22Rv1 (cell line): ENCODE measurements at regions not wholly inside any gene's neighbourhood (a gene's known extent, or its start where the extent isn't known, plus 50 kb on each side); places are given as distances from the start of the nearest gene placed in this dataset.

Source experiments
- CTCF ChIP-seq: fragments of 450-650 bp; IDR thresholded peaks from 2 replicates; pipeline ENCODE4 v1.5.1; 2017; ENCODE audit warnings: mild to moderate bottlenecking
- ZFX ChIP-seq: fragments of 450-650 bp; IDR thresholded peaks from 2 replicates; pipeline ENCODE4 v1.6.1; 2017; ENCODE audit warnings: antibody characterized with exemption, borderline replicate concordance

GRCh38 chr10:2197663-2198062, 460.3 kb upstream of the ADARB2 start:
- no peak for TF ChIP-seq CTCF
- no peak for TF ChIP-seq ZFX
